ENCODE measurements at regions not wholly inside any gene's neighbourhood (a gene's known extent, or its start where the extent isn't known, plus 50 kb on each side); places are given as distances from the start of the nearest gene placed in this dataset.

DNA sequence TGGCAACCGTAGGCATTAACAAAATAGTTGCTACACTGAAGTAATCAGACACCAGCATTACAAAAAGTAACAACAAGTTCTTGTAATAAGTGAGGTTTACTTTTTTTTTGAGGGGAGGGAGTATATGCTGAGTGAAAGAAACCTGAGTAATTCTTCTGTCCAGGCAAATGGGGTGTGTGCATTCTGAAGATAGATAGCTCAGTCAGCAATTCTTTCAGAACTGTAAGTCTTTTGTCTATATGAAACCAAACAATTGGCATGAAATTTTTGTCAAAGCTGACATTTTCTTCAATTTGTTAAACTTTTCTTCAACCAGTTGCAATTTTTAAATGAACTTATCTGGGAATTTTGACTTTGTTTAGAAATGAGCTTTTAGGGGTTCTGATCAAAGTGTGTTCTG lies 208.1 kb upstream of the THSD7B start:
- DNase-seq: no peak

DNA sequence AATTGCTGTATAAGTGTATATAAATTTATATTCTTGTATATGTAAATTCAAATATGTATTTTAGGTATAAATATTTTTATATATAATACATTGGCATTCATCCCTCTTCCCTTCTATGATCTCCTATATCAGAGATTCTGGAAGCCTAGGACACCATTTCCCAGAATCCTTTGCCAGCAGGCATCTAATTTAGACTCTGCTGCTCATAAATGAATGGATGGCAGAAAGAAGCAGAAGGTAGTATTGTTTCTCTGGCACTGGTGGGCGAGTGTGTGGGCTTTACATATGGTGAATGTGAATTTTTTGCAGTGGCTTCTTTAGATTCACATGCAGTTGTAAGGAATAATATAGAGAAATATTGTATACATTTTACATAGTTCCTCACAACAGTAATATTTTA lies 215.2 kb upstream of the THSD7B start:
- no peak for DNase-seq

DNA sequence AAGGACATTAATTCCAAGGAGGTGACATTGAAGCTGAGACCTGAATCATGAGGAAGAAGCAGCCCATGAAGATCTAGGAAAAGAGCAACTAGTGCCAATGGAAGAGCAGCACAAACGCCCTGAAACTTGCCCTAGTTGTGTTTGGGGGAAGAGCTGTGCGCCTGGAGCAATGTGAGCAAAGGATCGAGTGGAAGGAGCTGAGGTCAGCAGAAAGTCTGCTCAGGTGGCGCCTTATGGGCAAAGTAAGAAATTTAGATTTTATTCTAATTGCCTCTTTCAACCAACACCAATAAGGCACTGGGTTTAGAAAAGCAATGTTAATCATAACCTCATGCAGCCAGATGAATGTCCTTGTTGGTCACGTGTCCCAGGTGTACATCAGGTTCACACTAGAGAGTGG lies 226.0 kb upstream of the THSD7B start:
- DNase-seq: no peak

DNA sequence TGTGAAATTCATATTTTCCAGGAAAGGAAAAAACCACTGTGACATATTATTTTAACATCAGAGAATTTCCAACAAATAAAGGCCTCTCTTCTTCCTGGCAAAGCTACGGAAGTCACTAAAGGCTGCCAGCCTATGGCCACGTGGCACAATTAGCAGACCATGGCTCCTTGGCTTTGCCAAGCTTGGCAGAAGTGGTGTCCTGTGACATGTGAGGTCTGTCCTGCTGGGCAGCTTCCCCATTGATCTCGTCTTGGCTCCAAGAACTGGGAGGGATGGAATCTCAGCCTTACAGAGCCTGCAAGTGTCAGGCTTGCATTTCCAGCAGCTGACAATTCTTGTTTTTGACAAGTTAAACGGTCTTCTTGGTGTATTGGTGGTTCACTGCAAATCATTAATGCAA lies 226.9 kb upstream of the THSD7B start:
- no peak for DNase-seq

DNA sequence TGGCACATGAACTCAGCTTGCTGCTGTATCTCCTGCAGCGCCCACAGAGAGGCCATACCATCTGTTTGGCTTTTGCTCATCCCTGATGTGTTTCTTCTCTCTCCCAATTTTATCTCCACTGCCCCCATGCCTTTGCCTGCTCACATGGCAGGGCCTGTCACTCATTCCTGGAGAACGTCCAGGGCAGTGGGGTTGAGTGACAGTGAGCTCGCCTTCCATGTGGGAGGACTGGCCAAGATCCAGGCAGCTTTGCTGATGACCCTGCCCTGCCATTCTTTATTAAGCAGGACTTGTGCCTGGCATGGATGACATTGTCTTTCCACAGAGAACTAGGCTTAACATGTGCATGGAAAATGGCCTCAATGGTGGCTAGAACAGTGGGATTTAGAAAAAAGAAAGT lies 230.5 kb upstream of the THSD7B start:
- DNase-seq: no peak

DNA sequence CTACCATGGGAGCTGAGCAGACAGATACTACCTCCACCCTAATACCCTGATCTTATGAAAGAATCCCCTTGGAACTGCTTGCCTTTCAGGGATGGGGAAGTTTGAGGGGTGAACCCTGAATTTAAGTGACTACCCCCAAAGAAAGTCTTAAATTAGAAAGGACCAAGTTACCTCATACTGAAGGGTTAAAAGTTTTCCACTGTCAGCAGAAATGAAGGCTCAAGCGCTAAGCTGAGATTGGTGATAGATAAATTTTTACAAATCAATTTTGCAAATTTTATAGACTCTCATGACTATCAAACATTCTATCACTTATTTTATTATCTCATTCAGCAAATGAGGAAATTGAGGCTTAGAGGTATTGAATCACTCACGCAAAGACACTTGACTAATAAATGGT lies 233.2 kb upstream of the THSD7B start:
- no peak for DNase-seq

DNA sequence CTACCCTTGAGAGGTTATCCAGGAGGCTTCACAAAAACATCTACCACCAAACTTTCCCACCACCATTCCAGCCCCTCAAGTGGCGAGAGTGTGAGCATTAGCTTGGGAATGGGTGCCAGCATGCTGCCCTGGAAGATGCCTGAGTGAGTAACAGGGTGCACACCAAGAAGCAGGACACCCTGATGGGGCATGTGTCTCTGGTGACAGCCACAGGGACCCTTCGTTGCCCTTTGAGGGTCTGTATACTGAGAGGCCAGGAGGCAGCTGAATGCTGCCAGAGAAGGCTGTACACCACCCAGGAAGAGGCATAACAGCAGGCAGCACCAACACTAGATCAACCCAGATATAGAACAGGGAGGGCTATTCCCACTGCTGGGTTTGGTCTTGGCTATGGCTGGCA lies 233.6 kb upstream of the THSD7B start:
- DNase-seq: no peak

DNA sequence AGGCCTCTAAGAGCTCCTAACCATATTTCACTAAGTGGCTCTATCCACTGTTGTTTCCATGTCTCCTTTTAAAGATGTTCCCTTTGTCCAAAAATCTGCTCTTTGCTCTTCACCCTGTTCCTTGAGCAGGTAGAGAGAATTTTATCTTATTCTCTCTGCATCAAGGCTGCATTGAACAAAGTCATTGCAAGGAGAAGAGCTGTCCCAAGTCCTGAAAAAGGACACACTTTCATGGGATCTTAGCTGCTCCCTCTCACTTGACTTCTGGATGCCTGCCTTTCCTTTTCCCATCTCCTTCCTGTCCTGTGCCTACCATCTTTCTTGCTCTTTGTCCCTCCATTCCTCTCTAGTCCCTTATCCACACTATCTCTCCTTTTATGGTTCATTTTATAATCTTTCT lies 235.2 kb upstream of the THSD7B start:
- no peak for DNase-seq

DNA sequence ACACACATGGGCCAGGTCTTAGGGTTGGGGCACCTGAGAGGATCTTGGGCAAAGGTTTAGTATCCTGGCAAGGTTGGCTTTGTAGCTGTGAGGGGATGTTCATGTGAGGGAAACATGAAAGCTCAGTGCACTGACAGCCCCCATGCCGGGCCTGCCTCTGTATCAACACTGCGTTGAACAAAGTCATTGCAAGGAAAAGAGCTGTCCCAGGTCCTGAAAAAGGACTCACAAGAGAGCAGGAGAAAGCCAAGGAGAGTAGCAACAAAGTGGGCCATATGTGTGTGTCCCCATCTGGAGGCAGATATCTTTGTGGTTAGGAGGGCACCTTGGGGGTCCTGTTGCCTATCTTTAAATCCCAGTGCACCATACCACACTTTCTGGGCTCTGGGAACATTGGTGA lies 237.8 kb upstream of the THSD7B start:
- DNase-seq: no peak

DNA sequence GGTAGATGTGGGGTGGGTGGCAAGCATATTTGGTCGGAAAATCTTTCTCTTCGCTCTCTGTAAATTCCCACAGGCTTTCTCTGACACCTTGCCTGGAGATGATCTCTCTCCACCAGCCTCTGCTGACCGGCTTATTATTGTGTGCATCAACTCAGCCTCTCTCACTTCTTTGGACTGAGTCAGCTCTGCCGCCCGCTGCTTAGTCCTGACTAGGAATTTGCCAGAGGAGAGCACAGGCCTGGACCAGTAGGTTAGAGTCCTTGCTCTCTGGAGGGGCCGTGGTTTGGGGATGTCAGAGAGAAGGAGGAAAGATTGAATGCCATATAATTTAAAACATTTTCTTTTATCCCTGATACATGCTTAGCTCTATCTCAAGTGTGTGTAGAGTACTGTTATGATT lies 242.6 kb upstream of the THSD7B start:
- DNase-seq: no peak

DNA sequence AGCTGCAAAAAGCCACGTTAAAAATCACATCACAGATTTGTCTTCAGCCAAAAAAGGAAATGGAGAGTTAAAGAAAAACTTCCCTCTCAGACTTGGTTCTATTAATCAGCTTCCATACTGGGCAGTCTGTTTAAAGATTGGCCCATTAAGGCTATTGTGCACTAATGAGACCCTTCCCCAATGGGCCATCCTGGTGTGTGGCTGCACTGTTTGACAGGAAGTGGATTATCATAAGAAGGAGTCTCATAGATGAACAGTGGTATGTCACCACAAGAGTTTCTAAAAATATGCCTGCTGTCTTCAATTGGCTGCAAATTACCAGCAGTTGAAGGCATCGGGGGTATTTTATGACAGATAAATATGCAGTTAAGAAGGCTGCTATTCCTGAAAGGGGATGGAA lies 247.6 kb upstream of the THSD7B start:
- DNase-seq: no peak

DNA sequence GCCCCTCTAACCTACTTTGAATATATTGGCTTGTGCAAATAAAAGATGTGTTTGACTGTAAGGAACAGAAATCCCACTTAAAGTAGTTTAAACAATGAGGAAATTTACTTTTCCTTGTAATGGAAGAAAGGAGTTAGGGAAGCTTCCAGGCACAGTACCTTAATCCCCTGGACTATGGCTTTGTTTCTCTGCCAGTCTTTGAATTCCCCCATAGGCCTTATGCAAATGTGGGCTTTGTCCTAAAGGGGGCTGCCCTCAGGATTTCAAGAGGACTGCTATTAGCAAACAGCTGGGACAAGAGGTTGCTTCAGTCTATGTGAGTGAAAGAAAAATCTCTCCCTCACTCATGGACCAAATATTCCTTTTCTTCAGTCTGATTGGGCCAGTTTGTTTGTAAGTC lies 255.1 kb upstream of the THSD7B start:
- DNase-seq: no peak

DNA sequence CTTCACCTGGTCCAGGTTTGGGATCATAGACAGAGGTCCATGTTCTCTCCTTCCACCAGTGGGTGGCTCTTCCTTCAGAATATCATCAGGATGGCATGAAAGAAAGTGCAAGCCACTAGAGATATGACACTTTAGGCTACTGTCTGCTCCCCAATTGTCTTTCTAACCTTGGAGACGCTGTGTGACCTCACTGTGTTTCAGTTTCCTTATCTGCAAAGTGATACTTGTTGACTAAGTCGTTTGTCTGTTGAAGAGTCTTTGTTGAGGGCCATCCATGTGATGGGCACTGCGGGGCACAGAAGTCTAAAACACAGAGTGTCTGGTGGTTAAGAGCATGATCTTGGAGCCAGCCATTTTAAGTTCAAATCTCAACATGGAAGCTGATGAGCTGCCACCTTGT lies 259.9 kb upstream of the THSD7B start:
- no peak for DNase-seq

DNA sequence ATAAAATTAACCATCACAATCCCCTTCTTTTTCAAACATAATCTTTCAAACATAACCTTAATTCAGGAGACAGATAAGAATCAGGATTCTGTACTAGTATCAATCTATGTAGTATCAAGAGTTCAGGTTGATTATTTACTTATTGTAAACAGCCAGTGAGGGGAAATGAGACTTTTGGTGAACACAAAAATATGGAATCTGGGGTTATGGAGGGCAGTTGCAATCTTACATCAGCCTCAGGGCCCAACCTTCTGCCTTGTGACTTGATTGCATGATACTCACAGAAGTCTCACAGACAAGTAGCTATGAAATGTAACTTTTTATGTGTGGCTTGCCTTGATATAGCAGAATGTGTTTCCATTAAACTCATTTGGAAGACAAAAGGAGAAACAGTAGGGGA lies 262.7 kb upstream of the THSD7B start:
- no peak for DNase-seq

DNA sequence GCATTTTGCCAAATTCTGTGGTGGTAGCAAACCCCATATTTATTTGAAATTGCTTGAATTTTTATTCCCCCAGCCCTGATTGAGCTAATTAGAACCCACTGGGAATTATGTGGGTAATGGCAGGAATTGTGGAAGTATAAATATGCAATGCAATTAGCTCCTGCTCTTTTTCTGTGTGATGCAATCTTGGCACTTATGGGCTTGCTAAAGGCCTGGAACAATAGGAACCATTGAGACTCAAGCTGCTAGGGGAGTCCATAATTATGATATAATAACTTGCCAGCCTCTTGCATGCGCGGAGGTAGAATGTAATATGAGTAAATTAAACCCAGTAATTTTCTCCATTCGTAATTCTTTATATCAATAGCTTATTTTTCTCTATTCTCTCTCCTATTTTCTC lies 267.6 kb upstream of the THSD7B start:
- no peak for DNase-seq

DNA sequence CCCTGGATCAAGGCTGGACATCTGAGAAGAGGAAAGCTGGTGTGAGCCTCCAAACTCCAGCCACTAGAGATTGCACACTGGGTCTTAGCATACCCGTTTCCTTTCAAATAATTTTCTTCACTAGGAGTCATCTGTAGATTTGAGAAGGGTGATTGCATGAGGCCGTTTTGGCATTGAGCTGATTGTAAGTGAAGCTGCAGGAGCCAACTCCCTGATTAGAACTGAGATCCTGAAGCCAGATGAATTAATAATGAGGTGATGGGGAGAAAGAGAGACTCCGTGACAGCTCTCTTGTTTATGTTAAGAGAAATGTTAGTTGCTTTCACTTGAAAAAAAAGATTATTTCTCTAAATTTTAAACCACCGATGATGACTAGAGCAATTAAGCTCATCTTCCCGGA lies 268.4 kb upstream of the THSD7B start:
- no peak for DNase-seq

DNA sequence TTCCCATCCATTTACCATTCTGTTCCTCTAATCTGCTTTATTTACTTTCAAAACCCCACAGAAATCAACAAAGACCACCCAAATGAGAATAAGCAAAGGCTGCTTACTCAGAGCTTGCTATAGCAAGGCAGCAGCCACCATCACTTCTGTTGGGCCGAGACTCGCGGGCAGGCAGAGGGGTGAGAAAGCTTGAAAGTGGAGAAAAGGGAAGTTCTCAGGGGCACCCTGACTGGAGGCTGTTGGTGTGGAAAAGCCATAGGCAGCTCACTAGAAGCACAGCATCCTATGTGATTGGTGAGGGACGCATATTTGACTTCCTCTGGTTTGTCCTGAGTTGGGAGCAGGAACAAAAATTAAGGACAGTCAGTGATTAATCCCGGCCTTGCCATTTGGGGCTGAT lies 269.7 kb upstream of the THSD7B start:
- no peak for DNase-seq

DNA sequence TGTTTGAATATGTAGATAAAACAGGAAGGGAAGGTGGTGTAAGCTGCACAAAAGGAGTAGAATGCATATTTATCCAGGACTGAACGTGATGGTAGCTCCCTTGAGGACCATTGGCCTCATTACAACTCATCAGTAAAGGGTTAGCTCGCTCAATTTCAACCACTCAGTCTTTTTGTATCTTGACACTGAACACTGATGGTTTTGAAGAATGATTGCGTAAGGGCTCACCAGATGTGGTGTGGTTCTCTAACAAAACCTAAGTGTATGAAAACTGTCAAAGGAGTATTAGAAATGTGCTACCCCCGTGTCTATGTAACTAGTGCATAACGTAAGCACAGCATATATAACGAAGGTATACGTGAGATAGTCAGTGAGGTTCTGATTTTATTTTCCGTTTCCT lies 272.4 kb upstream of the THSD7B start:
- no peak for DNase-seq

DNA sequence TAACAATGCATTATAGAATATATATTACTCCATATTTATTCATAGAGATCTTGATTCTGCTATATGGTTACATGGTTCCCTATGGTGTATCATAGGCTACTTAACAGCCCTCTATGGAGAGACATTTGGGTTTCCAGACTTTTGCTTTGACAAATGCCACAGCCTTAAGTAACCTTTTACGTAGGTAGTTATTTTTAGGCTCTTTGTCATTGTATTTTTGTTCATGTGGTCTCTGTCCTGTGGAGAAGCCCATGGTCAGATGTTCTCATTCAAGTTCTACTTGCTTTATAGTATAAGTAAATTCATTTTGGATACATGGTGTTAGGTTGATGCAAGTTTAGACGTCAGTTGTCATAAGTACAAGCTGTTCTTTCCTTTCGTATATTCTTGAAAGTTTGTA lies 275.2 kb upstream of the THSD7B start:
- no peak for DNase-seq

DNA sequence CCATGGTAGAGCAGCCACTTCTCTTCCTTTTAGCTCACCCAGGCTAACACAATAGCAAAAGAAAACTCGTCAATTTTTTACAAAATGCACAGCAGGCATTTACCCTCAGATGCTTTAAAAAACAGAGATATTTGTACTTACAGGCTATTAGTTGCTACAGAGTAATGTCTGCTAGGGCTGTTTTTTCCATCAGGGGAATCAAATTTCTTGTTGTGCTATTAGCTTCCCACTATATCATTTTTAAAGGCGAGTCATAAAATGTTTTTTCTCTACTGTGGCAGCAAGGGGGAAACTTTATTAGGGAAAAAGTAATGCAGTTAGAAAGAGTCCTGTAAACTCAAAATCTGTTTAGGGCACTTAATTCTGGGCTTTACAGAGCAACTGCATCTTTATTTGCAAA lies 277.9 kb upstream of the THSD7B start:
- DNase-seq: no peak

DNA sequence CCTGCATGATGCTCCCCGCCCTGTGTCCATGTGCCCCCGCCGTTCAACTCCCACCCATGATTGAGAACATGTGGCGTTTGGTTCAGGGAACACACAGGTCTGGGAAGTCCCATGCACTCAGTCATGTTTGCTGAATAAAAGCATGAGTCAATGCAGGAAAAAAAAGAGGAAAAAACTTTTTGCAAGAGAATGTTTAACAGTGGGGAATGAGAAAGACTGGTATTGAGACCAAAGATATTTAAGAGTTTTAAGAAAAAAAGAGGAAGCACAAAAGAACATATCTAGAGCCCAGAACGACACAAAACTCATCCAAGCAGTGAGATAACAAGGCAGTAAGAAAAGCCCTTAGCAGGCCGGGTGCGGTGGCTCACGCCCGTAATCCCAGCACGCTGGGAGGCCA lies 279.2 kb upstream of the THSD7B start:
- DNase-seq: no peak

DNA sequence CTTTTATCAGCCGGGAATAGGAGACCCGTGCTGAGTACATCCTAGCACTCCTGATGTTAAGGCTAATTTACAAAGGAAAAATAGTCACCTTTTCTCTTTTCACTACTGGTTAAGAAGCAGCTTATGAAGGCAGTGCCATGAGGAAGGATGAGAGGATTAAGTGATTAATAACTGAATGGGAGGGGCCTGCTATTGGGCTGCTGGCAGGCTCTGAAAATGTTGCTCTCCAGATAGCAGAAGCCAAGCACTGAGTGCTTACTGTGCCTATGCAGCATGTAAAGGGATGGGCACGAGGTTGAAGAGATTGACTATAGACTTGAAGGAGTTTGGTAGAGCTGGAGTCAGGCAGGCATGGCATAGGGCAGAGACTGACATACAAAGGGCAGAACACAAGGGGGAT lies 282.4 kb upstream of the THSD7B start:
- no peak for DNase-seq

DNA sequence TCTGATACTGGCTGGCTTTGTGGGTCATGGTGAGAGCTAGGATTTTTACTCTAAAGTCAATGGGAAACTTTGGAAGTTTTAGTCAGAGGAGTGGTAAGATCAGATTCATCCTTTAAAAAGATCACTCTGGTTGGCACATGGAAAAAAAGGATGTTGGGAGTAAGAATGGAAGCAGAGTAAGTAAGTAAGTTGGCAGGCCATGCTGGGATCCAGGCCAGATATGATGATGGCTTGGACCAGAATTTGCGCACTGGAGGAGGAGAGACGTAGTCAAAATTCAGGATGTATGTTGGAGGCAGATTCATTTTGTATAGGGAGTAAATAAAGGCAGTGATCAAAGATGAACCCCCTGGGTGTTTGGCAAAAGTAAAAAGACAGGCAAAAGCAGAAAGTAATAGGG lies 283.3 kb upstream of the THSD7B start:
- DNase-seq: no peak

DNA sequence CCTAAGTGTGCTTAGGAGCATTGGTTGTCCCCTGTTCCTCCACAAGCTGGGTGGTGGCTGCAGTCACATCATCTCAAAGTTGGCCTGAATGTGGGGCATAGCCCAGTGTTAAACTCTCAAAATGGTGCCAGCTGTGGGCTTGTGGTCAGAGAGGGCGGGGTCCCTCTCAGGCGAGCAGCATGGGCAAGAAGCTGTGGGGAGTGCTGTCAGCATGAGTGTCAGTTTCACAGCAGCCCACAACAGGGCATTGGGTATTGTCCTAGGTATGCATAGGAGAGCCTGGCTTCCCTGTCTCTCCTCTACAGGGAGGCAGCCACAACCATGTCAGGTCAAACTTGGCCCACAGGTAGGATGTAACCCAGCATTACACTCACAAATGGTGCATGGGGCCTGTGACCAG lies 285.6 kb upstream of the THSD7B start:
- DNase-seq: no peak

DNA sequence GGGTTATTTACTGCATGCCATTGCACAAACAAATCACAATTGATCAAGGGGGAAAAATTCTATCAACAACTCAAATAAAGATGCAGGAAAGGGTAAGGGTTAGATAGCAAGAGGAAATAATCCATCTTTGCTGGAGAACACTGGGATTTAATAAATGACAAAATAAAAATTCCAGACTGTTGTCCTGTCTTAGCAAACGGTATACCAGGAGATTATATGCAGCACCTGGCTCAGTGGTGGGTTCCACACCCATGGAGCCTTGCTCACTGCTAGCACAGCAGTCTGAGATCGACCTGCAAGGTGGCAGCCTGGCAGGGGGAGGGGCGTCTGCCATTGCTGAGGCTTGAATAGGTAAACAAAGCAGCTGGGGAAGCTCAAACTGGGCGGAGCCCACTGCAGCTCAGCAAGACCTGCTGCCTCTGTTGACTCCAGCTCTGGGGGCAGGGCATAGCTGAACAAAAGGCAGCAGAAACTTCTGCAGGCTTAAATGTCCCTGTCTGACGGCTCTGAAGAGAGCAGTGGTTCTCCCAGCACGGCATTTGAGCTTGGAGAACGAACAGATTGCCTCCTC lies 296.5 kb upstream of the THSD7B start:
- DNase-seq: no peak

DNA sequence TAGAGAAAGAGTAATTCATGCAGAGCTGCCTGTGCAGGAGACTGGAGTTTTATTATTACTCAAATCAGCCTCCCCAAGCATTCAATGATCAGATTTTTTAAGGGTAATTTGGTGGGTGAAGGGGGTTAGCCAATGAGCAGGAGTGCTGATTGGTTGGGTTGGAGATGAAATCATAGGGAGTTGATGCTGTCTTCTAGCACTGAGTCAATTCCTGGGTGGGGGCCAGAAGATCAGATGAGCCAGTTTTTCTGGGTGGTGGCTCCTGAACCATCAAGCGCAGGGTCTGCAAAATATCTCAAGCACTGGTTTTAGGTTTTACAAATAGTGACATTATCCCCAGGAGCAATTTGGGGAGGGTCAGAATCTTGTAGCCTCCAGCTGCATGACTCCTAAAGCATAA lies 312.8 kb upstream of the THSD7B start:
- DNase-seq: no peak

Data from left hindlimb (tissue), 1 donor.